HepG2 (cell line): ENCODE measurements at regions not wholly inside any gene's neighbourhood (a gene's known extent, or its start where the extent isn't known, plus 50 kb on each side); places are given as distances from the start of the nearest gene placed in this dataset.

ENCODE experiments used
- ATAC-seq: fragments of 200-7000 bp; cut with Tn5 transposase; 3 replicates; pipeline ENCODE4 v1.9.1; 2020; ENCODE audit warnings: mild to moderate bottlenecking, moderate library complexity
- BruUV-seq: library from RNA; stranded (reverse); fragments of 400-500 nt; replicated peaks from 2 replicates; lab custom pipeline; 2021; lab: Mats Ljungman, UMichigan
- CTCF ChIA-PET: fragments of 300-600 bp; formaldehyde crosslinking; extraction: SDS; loops from one replicate; lab custom pipeline; 2021; ENCODE audit warnings: low total read pairs, inconsistent platforms, low intra/inter-chr PET ratio; lab: Yijun Ruan, JAX
- POLR2A ChIA-PET: fragments of 350-600 bp; sonication (Branson Sonifier 250); formaldehyde crosslinking; loops from one replicate; lab custom pipeline; 2020; ENCODE audit warnings: antibody characterized with exemption, inconsistent platforms; lab: Yijun Ruan, JAX
- DNase-seq: peaks from one replicate; pipeline ENCODE4 v3.0.0-alpha.2; 2015; ENCODE audit warnings: low spot score
- FAIRE-seq: peaks from 3 replicates; lab custom pipeline; 2011; peaks lifted over from hg19 to GRCh38; lab: Jason Lieb, UNC
- H2AFZ ChIP-seq: one replicate; pipeline ENCODE4 v1.6.1; 2011; ENCODE audit warnings: low read length, inconsistent platforms
- H3K27ac ChIP-seq: fragments of 300-600 bp; 3 replicates; pipeline ENCODE4 v1.8.0; 2011; ENCODE audit warnings: mixed run types, mild to moderate bottlenecking, mixed read lengths, low read length, inconsistent platforms; ENCODE audit not compliant: insufficient read depth; ENCODE audit errors: extremely low read length
- H3K27me3 ChIP-seq, 2 experiments: fragments of 200-600 bp in 1 of 2; 2 replicates in 1 of 2; 3 replicates in 1 of 2; pipeline versions ENCODE4 v1.6.0 to v1.8.0; 2011; ENCODE audit warnings: low read length in 2 of 2, mild to moderate bottlenecking in 2 of 2, moderate library complexity in 2 of 2, inconsistent platforms in 1 of 2; ENCODE audit not compliant: insufficient read depth in 2 of 2, control insufficient read depth in 1 of 2
- H3K36me3 ChIP-seq, 2 experiments: fragments of 200-600 bp in 1 of 2; replicated peaks in 1 of 2; 2 replicates in 1 of 2; 3 replicates in 1 of 2; pipeline versions ENCODE4 v1.5.1 to v1.8.0; 2011; ENCODE audit warnings: low read length in 2 of 2, inconsistent platforms in 1 of 2; ENCODE audit not compliant: insufficient read depth in 2 of 2, control insufficient read depth in 1 of 2
- H3K4me1 ChIP-seq: 2 replicates; pipeline ENCODE4 v1.5.1; 2012; ENCODE audit warnings: low read length, inconsistent platforms; ENCODE audit not compliant: insufficient read depth
- H3K4me2 ChIP-seq: 2 replicates; pipeline ENCODE4 v1.6.0; 2011; ENCODE audit warnings: low read depth, low read length, inconsistent platforms
- H3K4me3 ChIP-seq, 3 experiments: fragments of 200-600 bp in 1 of 3; sonication (generic), shearing (Covaris generic) in 1 of 3; replicated peaks in 1 of 3; 2 replicates each; pipeline ENCODE4 v1.5.1; 2011 to 2016; ENCODE audit warnings: low read length in 3 of 3, inconsistent platforms in 2 of 3, low read depth in 2 of 3, mild to moderate bottlenecking in 2 of 3, control low read depth in 1 of 3, mixed read lengths in 1 of 3; ENCODE audit not compliant: insufficient read depth in 1 of 3
- H3K79me2 ChIP-seq: one replicate; pipeline ENCODE4 v1.6.1; 2011; ENCODE audit warnings: low read length, inconsistent platforms; ENCODE audit not compliant: insufficient read depth
- H3K9ac ChIP-seq: 2 replicates; pipeline ENCODE4 v1.6.0; 2011; ENCODE audit warnings: mild to moderate bottlenecking, low read depth, low read length, inconsistent platforms; ENCODE audit not compliant: insufficient read depth
- H3K9me3 ChIP-seq: 2 replicates; pipeline ENCODE4 v1.5.1; 2012; ENCODE audit warnings: mild to moderate bottlenecking, low read length
- H4K20me1 ChIP-seq: 2 replicates; pipeline ENCODE4 v1.6.0; 2011; ENCODE audit warnings: inconsistent platforms, mild to moderate bottlenecking, low read length, moderate library complexity; ENCODE audit not compliant: insufficient read depth
- CCAR2 ChIP-seq: fragments of 200-400 bp; formaldehyde crosslinking; optimal IDR thresholded peaks from 2 replicates; pipeline ENCODE3; 2018; ENCODE audit warnings: low read depth, mild to moderate bottlenecking, low read length, moderate library complexity
- CENPT ChIP-seq: sonication (generic); formaldehyde crosslinking; IDR thresholded peaks from 2 replicates; pipeline ENCODE4 v1.8.0; 2022; ENCODE audit warnings: low read depth, mild to moderate bottlenecking, moderate library complexity, missing genetic modification reagents
- EP300 ChIP-seq, 3 experiments: sonication (generic) in 1 of 3; formaldehyde crosslinking in 1 of 3; IDR thresholded peaks; 2 replicates each; pipeline versions ENCODE4 v1.5.1 to v1.6.1; 2011 to 2020; ENCODE audit warnings: low read depth in 2 of 3, low read length in 2 of 3, borderline replicate concordance in 1 of 3, improper control_type of control experiment in 1 of 3, mild to moderate bottlenecking in 1 of 3, missing genetic modification reagents in 1 of 3, moderate library complexity in 1 of 3
- EZH2 ChIP-seq: conservative IDR thresholded peaks from 2 replicates; pipeline ENCODE4 v1.6.1; 2012; ENCODE audit warnings: mild to moderate bottlenecking, low read depth, low read length, moderate library complexity
- HNRNPUL1 ChIP-seq: fragments of 200-400 bp; formaldehyde crosslinking; IDR thresholded peaks from 2 replicates; pipeline ENCODE4 v1.6.1; 2017; ENCODE audit warnings: low read depth, mild to moderate bottlenecking, low read length, moderate library complexity
- HOXA9 ChIP-seq: sonication (generic); formaldehyde crosslinking; IDR thresholded peaks from 2 replicates; pipeline ENCODE4 v1.8.1; 2022; ENCODE audit warnings: missing genetic modification reagents, mild to moderate bottlenecking, moderate library complexity, borderline replicate concordance
- MTF1 ChIP-seq: sonication (generic); formaldehyde crosslinking; IDR thresholded peaks from 2 replicates; pipeline ENCODE4 v1.5.0; 2020; ENCODE audit warnings: missing genetic modification reagents
- REL ChIP-seq: sonication (generic); formaldehyde crosslinking; conservative IDR thresholded peaks from 2 replicates; pipeline ENCODE4 v1.8.0; 2022; ENCODE audit warnings: mild to moderate bottlenecking, missing genetic modification reagents, moderate library complexity
- SNAPC2 ChIP-seq: sonication (generic); formaldehyde crosslinking; IDR thresholded peaks from 2 replicates; pipeline ENCODE4 v1.8.1; 2022; ENCODE audit warnings: mild to moderate bottlenecking, missing genetic modification reagents
- STAG1 ChIP-seq: sonication (generic); formaldehyde crosslinking; IDR thresholded peaks from 2 replicates; pipeline ENCODE4 v1.4.0; 2020; ENCODE audit warnings: missing genetic modification reagents
- SYNCRIP ChIP-seq: fragments of 200-400 bp; formaldehyde crosslinking; IDR thresholded peaks from 2 replicates; pipeline ENCODE4 v1.6.1; 2018; ENCODE audit warnings: mild to moderate bottlenecking, low read depth, low read length; ENCODE audit not compliant: insufficient read depth
- TBL1XR1 ChIP-seq: fragments of 150-350 bp; IDR thresholded peaks from 2 replicates; pipeline ENCODE4 v1.6.1; 2014; ENCODE audit warnings: borderline replicate concordance, low read length; ENCODE audit not compliant: partially characterized antibody
- ZBTB2 ChIP-seq: sonication (generic); formaldehyde crosslinking; IDR thresholded peaks from 2 replicates; pipeline ENCODE4 v1.8.0; 2022; ENCODE audit warnings: low read depth, missing genetic modification reagents
- ZBTB7A ChIP-seq: sonication (generic); formaldehyde crosslinking; IDR thresholded peaks from 2 replicates; pipeline ENCODE4 v1.8.0; 2022; ENCODE audit warnings: mild to moderate bottlenecking, missing genetic modification reagents
- ZKSCAN8 ChIP-seq: IDR thresholded peaks from 2 replicates; pipeline ENCODE4 v1.6.1; 2016; ENCODE audit warnings: borderline replicate concordance, missing genetic modification reagents, missing compliant biosample characterization
- ZNF891 ChIP-seq: sonication (generic); formaldehyde crosslinking; IDR thresholded peaks from 2 replicates; pipeline ENCODE4 v1.5.0; 2020; ENCODE audit warnings: mild to moderate bottlenecking, missing genetic modification reagents
- WGBS: methylation state at CpG from one replicate; pipeline ENCODE4 v1.1.6; 2017; ENCODE audit warnings: low lambda C conversion rate; 5-methylcytosine and 5-hydroxymethylcytosine counted together
- in situ Hi-C: cut with HindIII; loops from 2 replicates; pipeline ENCODE4 v1.10.0; 2017; ENCODE audit warnings: low pct_unique_long_range_greater_than_20kb; ENCODE audit not compliant: extremely low pct_ligation_motif_present
- intact Hi-C: fragments of 100-400 bp; cut with micrococcal nuclease; formaldehyde crosslinking; loops from one replicate; pipeline ENCODE4 v1.10.0; 2022; ENCODE audit not compliant: unreplicated experiment
- TF ChIP-seq, protein P1 (sequence below): sonication (generic); formaldehyde crosslinking; IDR thresholded peaks from 2 replicates; pipeline ENCODE4 v1.4.0; 2020; ENCODE audit warnings: mild to moderate bottlenecking, low read depth, missing genetic modification reagents

DNA sequence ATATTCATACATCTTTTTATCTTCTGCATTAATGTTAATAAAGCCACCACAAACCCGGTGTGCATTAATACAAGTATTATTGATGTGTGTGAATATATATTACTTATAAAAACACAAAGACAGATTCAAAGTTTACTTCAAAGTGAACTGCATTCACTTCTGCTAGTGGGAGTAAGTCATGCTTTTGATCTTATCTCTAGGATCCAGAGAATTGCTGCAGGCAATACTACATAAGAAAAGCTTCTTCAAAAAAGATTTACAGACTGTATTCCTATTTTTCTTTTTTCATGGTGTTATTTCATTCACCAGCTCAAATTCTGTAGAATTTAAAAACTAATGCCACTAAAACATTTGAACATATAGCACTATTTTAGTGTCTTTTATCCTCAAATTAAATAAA is 87.5 kb upstream of the CBLB start:
- Histone ChIP-seq H3K27ac (no peak overlapping the region), H4K20me1 (no peaks in the 10 kb centered on the region), H3K4me2 (no peak overlapping the region), H3K9ac (no peak overlapping the region), H3K4me1 (no peaks in the 10 kb centered on the region), H3K36me3 (no peaks in the 10 kb centered on the region), H3K9me3 (no peaks in the 10 kb centered on the region), H3K4me3 (no peak overlapping the region), H3K27me3 (no peaks in the 10 kb centered on the region), H3K79me2 (no peaks in the 10 kb centered on the region), H2AFZ (no peak overlapping the region)
- CTCF ChIA-PET: no interaction called here
- intact Hi-C loops (no loop called here), in situ Hi-C loops (no loop called here)
- POLR2A ChIA-PET: no interaction called here
- no TSS peak for BruUV-seq
- no peak for FAIRE-seq
- 0% methylated on average over 1 of the region's 1 CpG for WGBS
- TF ChIP-seq EZH2: no peak
- no peak for DNase-seq
- no peak for ATAC-seq

GRCh38 chr3:105957722-105958121 is 88.9 kb upstream of the CBLB start:
- CTCF ChIA-PET: no interaction called here
- H3K4me3 ChIP-seq: no peak overlapping the region
- no peak overlapping the region for H3K9ac ChIP-seq
- FAIRE-seq (no peak), ATAC-seq (no peak), DNase-seq (no peak)
- in situ Hi-C loops: no loop called here
- no peak overlapping the region for H3K4me2 ChIP-seq
- intact Hi-C loops: no loop called here
- no TSS peak for BruUV-seq
- WGBS: 22% methylated on average over 5 of the region's 5 CpGs
- peaks cover 10% of the 10 kb centered on the region for H3K4me1 ChIP-seq
- POLR2A ChIA-PET: no interaction called here
- no peaks in the 10 kb centered on the region for H3K9me3 ChIP-seq
- no peak overlapping the region for H3K27ac ChIP-seq
- H2AFZ ChIP-seq: no peak overlapping the region
- no peaks in the 10 kb centered on the region for H3K36me3 ChIP-seq
- H3K79me2 ChIP-seq: no peaks in the 10 kb centered on the region
- H4K20me1 ChIP-seq: no peaks in the 10 kb centered on the region
- no peaks in the 10 kb centered on the region for H3K27me3 ChIP-seq
- no peak for TF ChIP-seq ZKSCAN8 (CRISPR knock-in tag)
- no peak for TF ChIP-seq ZBTB2
- TF ChIP-seq EP300 (IDR thresholded peaks at IDR 0.05; ENCODE audit: low read depth in 2 of 2, low read length in 2 of 2): no peak
- no peak for TF ChIP-seq EP300 (CRISPR knock-in tag; IDR thresholded peaks at IDR 0.05; ENCODE audit: borderline replicate concordance)
- no peak for TF ChIP-seq CCAR2
- no peak for TF ChIP-seq SNAPC2 (CRISPR knock-in tag)
- no peak for TF ChIP-seq STAG1 (CRISPR knock-in tag)
- no peak for TF ChIP-seq SYNCRIP
- TF ChIP-seq REL: no peak
- TF ChIP-seq HNRNPUL1: no peak
- no peak for TF ChIP-seq ZBTB7A
- no peak for TF ChIP-seq TBL1XR1
- TF ChIP-seq HOXA9: no peak
- TF ChIP-seq CENPT (CRISPR knock-in tag): no peak
- TF ChIP-seq ZNF891 (CRISPR knock-in tag): no peak
- TF ChIP-seq, protein P1, sequence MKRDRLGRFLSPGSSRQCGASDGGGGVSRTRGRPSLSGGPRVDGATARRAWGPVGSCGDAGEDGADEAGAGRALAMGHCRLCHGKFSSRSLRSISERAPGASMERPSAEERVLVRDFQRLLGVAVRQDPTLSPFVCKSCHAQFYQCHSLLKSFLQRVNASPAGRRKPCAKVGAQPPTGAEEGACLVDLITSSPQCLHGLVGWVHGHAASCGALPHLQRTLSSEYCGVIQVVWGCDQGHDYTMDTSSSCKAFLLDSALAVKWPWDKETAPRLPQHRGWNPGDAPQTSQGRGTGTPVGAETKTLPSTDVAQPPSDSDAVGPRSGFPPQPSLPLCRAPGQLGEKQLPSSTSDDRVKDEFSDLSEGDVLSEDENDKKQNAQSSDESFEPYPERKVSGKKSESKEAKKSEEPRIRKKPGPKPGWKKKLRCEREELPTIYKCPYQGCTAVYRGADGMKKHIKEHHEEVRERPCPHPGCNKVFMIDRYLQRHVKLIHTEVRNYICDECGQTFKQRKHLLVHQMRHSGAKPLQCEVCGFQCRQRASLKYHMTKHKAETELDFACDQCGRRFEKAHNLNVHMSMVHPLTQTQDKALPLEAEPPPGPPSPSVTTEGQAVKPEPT (CRISPR knock-in tag): no peak
- TF ChIP-seq MTF1 (CRISPR knock-in tag): no peak
